GM23248 (cell line): ENCODE measurements at regions not wholly inside any gene's neighbourhood (a gene's known extent, or its start where the extent isn't known, plus 50 kb on each side); places are given as distances from the start of the nearest gene placed in this dataset.
A peak's percentile ranks its signal among the peaks of the same experiment; 100 is the strongest.

Experiments used
- DNase-seq: peaks from one replicate; pipeline ENCODE4 v3.0.0-alpha.2; 2015
- H2AFZ ChIP-seq: fragments of 200-600 bp; sonication (generic); 2 replicates; pipeline ENCODE4 v1.6.1; 2016; ENCODE audit warnings: antibody characterized with exemption
- H3F3A ChIP-seq: fragments of 200-600 bp; sonication (generic); 2 replicates; pipeline ENCODE4 v1.6.1; 2016; ENCODE audit warnings: mild to moderate bottlenecking, antibody characterized with exemption, mixed run types; ENCODE audit not compliant: insufficient read depth
- H3K27ac ChIP-seq: fragments of 200-600 bp; sonication (generic); 2 replicates; pipeline ENCODE4 v1.5.1; 2016; ENCODE audit warnings: mild to moderate bottlenecking
- H3K27me3 ChIP-seq: fragments of 200-600 bp; sonication (generic); replicated peaks from 2 replicates; pipeline ENCODE4 v1.6.1; 2016; ENCODE audit warnings: mild to moderate bottlenecking; ENCODE audit not compliant: insufficient read depth
- H3K36me3 ChIP-seq: fragments of 200-600 bp; sonication (generic); 2 replicates; pipeline ENCODE4 v1.6.1; 2016; ENCODE audit warnings: low read depth, mild to moderate bottlenecking
- H3K4me1 ChIP-seq: fragments of 200-600 bp; sonication (generic); 2 replicates; pipeline ENCODE4 v1.6.1; 2016; ENCODE audit warnings: mild to moderate bottlenecking; ENCODE audit not compliant: insufficient read depth
- H3K4me2 ChIP-seq: fragments of 200-600 bp; sonication (generic); one replicate; pipeline ENCODE4 v1.6.1; 2016; ENCODE audit warnings: mild to moderate bottlenecking; ENCODE audit not compliant: unreplicated experiment
- H3K4me3 ChIP-seq: fragments of 200-600 bp; sonication (generic); 2 replicates; pipeline ENCODE4 v1.5.1; 2016; ENCODE audit warnings: mild to moderate bottlenecking
- H3K79me2 ChIP-seq: fragments of 200-600 bp; sonication (generic); 2 replicates; pipeline ENCODE4 v1.6.1; 2016; ENCODE audit warnings: mild to moderate bottlenecking; ENCODE audit not compliant: insufficient read depth
- H3K9ac ChIP-seq: fragments of 200-600 bp; sonication (generic); 2 replicates; pipeline ENCODE4 v1.6.1; 2016; ENCODE audit warnings: mild to moderate bottlenecking
- H3K9me2 ChIP-seq: fragments of 200-600 bp; sonication (generic); 2 replicates; pipeline ENCODE4 v1.6.1; 2016; ENCODE audit warnings: mixed run types, mild to moderate bottlenecking, moderate library complexity; ENCODE audit not compliant: insufficient read depth
- H3K9me3 ChIP-seq: fragments of 200-600 bp; sonication (generic); one replicate; pipeline ENCODE4 v1.6.1; 2017; ENCODE audit warnings: low read depth
- H4K20me1 ChIP-seq: fragments of 200-600 bp; sonication (generic); 2 replicates; pipeline ENCODE4 v1.6.0; 2016; ENCODE audit not compliant: insufficient read depth
- EZH2 ChIP-seq: fragments of 200-600 bp; sonication (generic); IDR thresholded peaks from 2 replicates; pipeline ENCODE4 v1.6.1; 2018; ENCODE audit warnings: antibody characterized with exemption, mild to moderate bottlenecking; ENCODE audit not compliant: insufficient read depth, poor library complexity, severe bottlenecking
- EZH2phosphoT487 ChIP-seq: fragments of 200-600 bp; sonication (generic); IDR thresholded peaks from 2 replicates; pipeline ENCODE4 v1.6.1; 2018; ENCODE audit warnings: antibody characterized with exemption, moderate library complexity, mild to moderate bottlenecking, low read depth; ENCODE audit not compliant: insufficient read depth
- WGBS, 2 experiments: methylation state at CpG; one replicate each; pipeline ENCODE4 v1.1.6; 2015 to 2017; ENCODE audit warnings: low lambda C conversion rate in 2 of 2, low coverage in 1 of 2; ENCODE audit errors: missing lambda C conversion rate in 2 of 2; 5-methylcytosine and 5-hydroxymethylcytosine counted together
- in situ Hi-C: fragments of 300-500 bp; cut with MboI; formaldehyde crosslinking; loops from 2 replicates; pipeline ENCODE4 v1.15.0; 2020

DNA sequence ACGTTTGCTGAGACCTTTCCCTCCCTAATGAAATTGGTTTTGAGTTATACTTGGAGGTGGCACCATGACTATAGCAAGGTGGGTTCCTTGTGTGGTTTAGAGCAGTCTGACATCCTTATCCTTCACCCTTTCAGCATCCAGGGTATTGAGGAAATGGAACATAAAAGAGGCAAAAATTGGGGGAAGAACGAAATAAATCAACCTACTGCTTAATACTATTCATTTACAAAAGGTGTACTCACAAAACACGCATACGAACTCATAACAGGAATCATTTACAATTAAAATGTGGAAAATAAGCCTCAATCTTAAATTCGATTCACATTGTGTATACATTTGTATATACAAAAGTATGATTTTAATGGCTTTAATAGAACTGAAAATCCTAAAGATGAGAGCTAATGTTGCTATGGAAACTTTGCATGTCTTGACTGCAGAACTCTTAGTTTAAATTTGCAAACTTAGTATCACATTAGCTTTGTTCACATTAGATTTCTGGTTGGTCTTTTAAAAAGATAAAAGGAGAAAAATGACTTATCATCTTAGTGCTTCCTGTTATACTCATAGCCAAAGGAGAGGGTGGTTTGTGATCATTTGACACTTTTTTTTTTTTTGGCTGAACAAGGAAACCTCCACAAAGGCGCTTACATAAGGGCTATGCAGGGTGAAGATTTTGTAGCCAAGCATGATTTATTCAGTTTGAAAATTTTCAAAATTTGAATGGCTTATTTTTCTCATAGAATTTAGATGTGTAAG is 76.1 kb upstream of the ATXN1 start:
- H3K36me3 ChIP-seq: no peaks in the 10 kb centered on the region
- no peak overlapping the region for H3K27ac ChIP-seq
- TF ChIP-seq EZH2 (no peak), EZH2phosphoT487 (no peak)
- H3F3A ChIP-seq: peaks cover 4% of the 10 kb centered on the region; the same call in 1 of the 2 replicates
- 71 to 77% methylated on average over 6 of the region's 6 CpGs for WGBS, 2 experiments
- DNase-seq: peak; percentile 19
- H3K4me1 ChIP-seq: peaks cover 23% of the 10 kb centered on the region
- peak overlapping the region; percentile 92 for H2AFZ ChIP-seq
- H3K79me2 ChIP-seq: no peaks in the 10 kb centered on the region
- 0 out of 2 replicates have a peak overlapping the region, but pooled peaks have one; percentile 65 for H3K4me3 ChIP-seq
- no peaks in the 10 kb centered on the region for H3K9me2 ChIP-seq
- H3K27me3 ChIP-seq: no peaks in the 10 kb centered on the region
- peak overlapping the region; percentile 87 for H3K4me2 ChIP-seq
- H3K9me3 ChIP-seq: no peaks in the 10 kb centered on the region
- in situ Hi-C loops: no loop called here
- no peaks in the 10 kb centered on the region for H4K20me1 ChIP-seq
- no peak overlapping the region; the same call in 1 of the 2 replicates for H3K9ac ChIP-seq

DNA sequence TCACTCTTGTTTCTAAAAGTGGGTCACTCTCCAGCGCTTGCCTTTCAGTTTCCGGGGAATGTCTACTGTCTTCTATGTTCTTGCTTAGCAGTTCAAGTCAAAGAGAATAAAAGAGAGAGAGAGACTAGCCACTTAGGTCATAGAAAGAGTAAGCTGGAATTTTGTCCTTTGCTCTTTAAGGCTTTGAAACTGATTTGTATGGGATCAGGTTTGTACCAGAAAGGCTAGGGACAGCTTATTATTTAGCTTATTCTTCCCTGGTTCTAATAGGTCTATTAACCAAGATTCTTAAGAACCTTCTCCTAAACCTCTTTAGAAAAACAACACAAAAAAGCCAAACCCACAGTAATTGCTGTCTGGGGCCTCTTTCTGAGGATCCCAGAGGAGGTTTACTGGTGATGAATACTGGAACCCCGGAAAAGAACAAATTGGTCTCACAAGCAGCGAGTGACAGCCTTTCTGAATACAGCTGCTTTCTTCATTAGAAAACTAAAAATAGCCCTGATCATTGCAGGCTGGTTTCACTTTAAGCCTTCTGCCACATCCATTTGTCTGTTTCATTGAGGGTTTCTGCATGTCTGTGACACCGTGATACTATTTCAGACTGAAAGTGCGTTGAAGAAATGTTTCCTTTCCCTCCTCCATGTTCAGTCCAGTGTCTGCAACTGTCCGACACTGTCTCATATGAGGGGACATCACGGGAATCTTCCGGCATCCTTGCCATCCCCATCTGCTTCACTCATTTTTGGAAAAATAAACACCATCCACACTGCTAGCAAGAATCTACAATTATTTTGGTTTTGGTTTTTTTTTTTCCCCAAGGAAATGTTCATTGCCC is 75.1 kb upstream of the ATXN1 start:
- peaks cover 23% of the 10 kb centered on the region for H3K4me1 ChIP-seq
- H3K4me2 ChIP-seq: peak overlapping the region; percentile 87
- TF ChIP-seq EZH2 (no peak), EZH2phosphoT487 (no peak)
- peak overlapping the region; percentile 65 for H3K4me3 ChIP-seq
- H3F3A ChIP-seq: peaks cover 4% of the 10 kb centered on the region; the same call in 1 of the 2 replicates
- peak overlapping the region; percentile 92 for H2AFZ ChIP-seq
- H3K9ac ChIP-seq: peak overlapping the region; percentile 62
- no peaks in the 10 kb centered on the region for H3K27me3 ChIP-seq
- H3K9me3 ChIP-seq: no peaks in the 10 kb centered on the region
- in situ Hi-C loops: no loop called here
- no peaks in the 10 kb centered on the region for H3K9me2 ChIP-seq
- 0 out of 2 replicates have a peak overlapping the region, but pooled peaks have one; percentile 9 for H3K27ac ChIP-seq
- 10 to 17% methylated on average over 9 of the region's 9 CpGs for WGBS, 2 experiments
- H3K36me3 ChIP-seq: no peaks in the 10 kb centered on the region
- H4K20me1 ChIP-seq: no peaks in the 10 kb centered on the region
- DNase-seq: peak; percentile 51
- no peaks in the 10 kb centered on the region for H3K79me2 ChIP-seq

DNA sequence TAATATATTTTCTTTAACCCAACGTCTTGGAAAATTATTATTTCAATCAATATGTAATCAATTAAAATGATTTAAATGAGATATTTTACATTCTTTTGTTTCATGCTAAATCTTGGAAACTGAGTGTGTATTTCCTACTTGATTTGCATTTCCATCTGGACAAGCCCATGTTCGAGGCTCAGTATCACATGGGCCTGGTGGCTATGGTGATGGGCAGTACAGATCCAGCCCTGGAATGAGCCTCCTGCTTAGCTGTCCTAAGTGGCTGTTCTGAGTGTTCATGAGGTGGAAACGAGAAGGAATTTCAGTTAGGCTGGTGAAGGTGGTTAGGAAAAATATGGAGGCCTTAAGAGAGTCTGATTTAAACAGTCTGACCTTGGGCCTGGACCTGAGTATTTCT is 73.0 kb upstream of the ATXN1 start:
- H4K20me1 ChIP-seq: no peaks in the 10 kb centered on the region
- H3K36me3 ChIP-seq: no peaks in the 10 kb centered on the region
- H3K27me3 ChIP-seq: no peaks in the 10 kb centered on the region
- TF ChIP-seq EZH2phosphoT487 (no peak), EZH2 (no peak)
- H3K79me2 ChIP-seq: no peaks in the 10 kb centered on the region
- H3F3A ChIP-seq: peaks cover 4% of the 10 kb centered on the region; the same call in 1 of the 2 replicates
- 47 to 64% methylated on average over 3 of the region's 3 CpGs for WGBS, 2 experiments
- H3K9me2 ChIP-seq: no peaks in the 10 kb centered on the region
- H3K9me3 ChIP-seq: no peaks in the 10 kb centered on the region
- in situ Hi-C loops: no loop called here
- no peak overlapping the region for H2AFZ ChIP-seq
- H3K9ac ChIP-seq: no peak overlapping the region
- peaks cover 23% of the 10 kb centered on the region for H3K4me1 ChIP-seq
- DNase-seq: no peak
- H3K4me3 ChIP-seq: no peak overlapping the region
- H3K27ac ChIP-seq: no peak overlapping the region
- no peak overlapping the region for H3K4me2 ChIP-seq

DNA sequence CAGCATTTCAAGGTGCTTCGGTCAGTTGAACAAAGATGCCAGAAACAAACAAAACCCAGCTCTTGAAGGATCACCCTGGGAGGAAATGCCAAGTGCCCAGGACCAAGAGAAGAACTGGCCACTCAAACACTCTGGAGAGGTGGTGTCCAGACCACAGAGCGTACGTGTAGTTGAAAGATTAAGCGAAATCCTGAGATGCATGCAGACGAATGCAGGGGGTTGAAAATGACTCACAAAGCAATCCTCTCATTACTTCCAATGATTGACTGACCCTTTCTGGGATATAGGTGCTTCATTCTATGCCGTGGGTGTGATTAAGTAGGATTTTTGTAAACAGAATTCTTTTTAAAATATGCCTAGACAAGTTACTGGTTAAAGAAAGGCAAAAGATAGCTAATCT is 71.5 kb upstream of the ATXN1 start:
- Histone ChIP-seq H3K4me1 (peaks cover 19% of the 10 kb centered on the region), H3K9me3 (no peaks in the 10 kb centered on the region), H3K9ac (no peak overlapping the region), H2AFZ (no peak overlapping the region), H3K27ac (no peak overlapping the region), H3K4me2 (no peak overlapping the region), H3K27me3 (no peaks in the 10 kb centered on the region), H3K79me2 (no peaks in the 10 kb centered on the region), H3K9me2 (no peaks in the 10 kb centered on the region), H3K36me3 (no peaks in the 10 kb centered on the region), H3F3A (peaks cover 4% of the 10 kb centered on the region; the same call in 1 of the 2 replicates), H3K4me3 (no peak overlapping the region), H4K20me1 (no peaks in the 10 kb centered on the region)
- WGBS, 2 experiments: 85 to 87% methylated on average over 6 of the region's 6 CpGs
- no peak for TF ChIP-seq EZH2
- TF ChIP-seq EZH2phosphoT487: no peak
- no peak for DNase-seq
- in situ Hi-C loops: no loop called here
